Endothelial cell of umbilical vein (primary cell): ENCODE measurements at regions not wholly inside any gene's neighbourhood (a gene's known extent, or its start where the extent isn't known, plus 50 kb on each side); places are given as distances from the start of the nearest gene placed in this dataset.

Experiments used
- CTCF ChIP-seq, 2 donors: IDR thresholded peaks; 1 replicate in 1 of 2; 2 replicates in 1 of 2; pipeline ENCODE4 v1.5.1; 2011; ENCODE audit warnings: low read length in 2 of 2, mild to moderate bottlenecking in 2 of 2, moderate library complexity in 2 of 2, control low read depth in 1 of 2, inconsistent platforms in 1 of 2, low read depth in 1 of 2; ENCODE audit not compliant: insufficient read depth in 1 of 2; ENCODE audit errors: extremely low read depth in 1 of 2
- EZH2 ChIP-seq: IDR thresholded peaks from 2 replicates; pipeline ENCODE4 v1.6.1; 2012; ENCODE audit warnings: borderline replicate concordance, low read depth, mild to moderate bottlenecking, moderate library complexity, low read length, inconsistent platforms; ENCODE audit not compliant: severe bottlenecking
- FOS ChIP-seq: IDR thresholded peaks from 2 replicates; pipeline ENCODE4 v1.6.1; 2011; ENCODE audit warnings: mild to moderate bottlenecking, low read length, moderate library complexity, borderline replicate concordance; ENCODE audit not compliant: insufficient read depth
- POLR2A ChIP-seq: IDR thresholded peaks from 2 replicates; pipeline ENCODE4 v1.6.1; 2012; ENCODE audit warnings: low read depth, mild to moderate bottlenecking, control low read depth, low read length
- POLR2AphosphoS5 ChIP-seq: IDR thresholded peaks from 2 replicates; pipeline ENCODE4 v1.6.1; 2012; ENCODE audit warnings: low read depth, mild to moderate bottlenecking, control low read depth, low read length, moderate library complexity; ENCODE audit not compliant: insufficient read depth

GRCh38 chr1:187936667-187937066, 1107.9 kb downstream of the PLA2G4A start:
- no peak for TF ChIP-seq CTCF (IDR thresholded peaks at IDR 0.05; ENCODE audit: extremely low read depth in 1 of 2, insufficient read depth in 1 of 2, low read depth in 1 of 2, low read length in 2 of 2)
- no peak for TF ChIP-seq FOS
- no peak for TF ChIP-seq POLR2A
- TF ChIP-seq EZH2: no peak
- TF ChIP-seq POLR2AphosphoS5: no peak
